GM12891 (cell line): ENCODE measurements at regions not wholly inside any gene's neighbourhood (a gene's known extent, or its start where the extent isn't known, plus 50 kb on each side); places are given as distances from the start of the nearest gene placed in this dataset.

Experiments used
- POLR2A ChIP-seq: IDR thresholded peaks from 2 replicates; pipeline ENCODE4 v1.6.1; 2011; ENCODE audit warnings: low read depth, low read length, control low read depth
- POLR2AphosphoS5 ChIP-seq: IDR thresholded peaks from 2 replicates; pipeline ENCODE4 v1.6.1; 2011; ENCODE audit warnings: low read depth, low read length, control low read depth
- POU2F2 ChIP-seq: IDR thresholded peaks from 2 replicates; pipeline ENCODE4 v1.6.1; 2011; ENCODE audit warnings: low read depth, mild to moderate bottlenecking, control low read depth, low read length, moderate library complexity
- SPI1 ChIP-seq: IDR thresholded peaks from 2 replicates; pipeline ENCODE4 v1.6.1; 2011; ENCODE audit warnings: low read depth, low read length, control low read depth
- TAF1 ChIP-seq: IDR thresholded peaks from 2 replicates; pipeline ENCODE4 v1.6.1; 2011; ENCODE audit warnings: low read depth, low read length, control low read depth

DNA sequence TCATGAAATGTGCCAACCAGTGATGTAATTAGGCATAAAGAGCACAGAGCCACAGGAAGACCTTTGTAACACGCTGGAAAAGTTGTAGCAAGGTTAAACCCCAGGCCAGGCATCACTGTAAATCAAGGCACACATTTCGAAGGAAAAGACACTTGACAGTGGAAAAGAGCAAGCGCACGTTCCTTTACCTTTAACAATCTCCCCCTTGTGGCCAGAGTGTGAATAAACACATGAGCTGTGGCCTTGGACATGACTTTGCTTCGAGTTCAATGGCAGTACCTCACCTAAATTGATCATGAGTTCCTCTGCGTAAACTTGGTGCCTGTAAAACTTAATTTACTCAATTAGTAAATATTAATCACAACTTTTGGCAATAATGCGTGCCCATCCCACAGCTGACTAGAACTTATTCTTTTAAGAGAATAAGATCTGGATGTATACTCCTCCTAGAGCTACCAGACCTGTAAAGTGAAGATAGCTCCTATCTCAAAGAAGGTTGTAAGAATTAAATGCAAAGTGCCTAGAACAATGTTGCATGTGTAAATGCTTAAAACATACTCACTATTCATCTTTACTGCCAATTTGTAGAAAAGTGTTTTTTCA lies 757.0 kb upstream of the NECTIN3 start:
- TF ChIP-seq POLR2A (no peak), TAF1 (no peak), POLR2AphosphoS5 (no peak), POU2F2 (no peak), SPI1 (no peak)
